ENCODE measurements at regions not wholly inside any gene's neighbourhood (a gene's known extent, or its start where the extent isn't known, plus 50 kb on each side); places are given as distances from the start of the nearest gene placed in this dataset.

DNA sequence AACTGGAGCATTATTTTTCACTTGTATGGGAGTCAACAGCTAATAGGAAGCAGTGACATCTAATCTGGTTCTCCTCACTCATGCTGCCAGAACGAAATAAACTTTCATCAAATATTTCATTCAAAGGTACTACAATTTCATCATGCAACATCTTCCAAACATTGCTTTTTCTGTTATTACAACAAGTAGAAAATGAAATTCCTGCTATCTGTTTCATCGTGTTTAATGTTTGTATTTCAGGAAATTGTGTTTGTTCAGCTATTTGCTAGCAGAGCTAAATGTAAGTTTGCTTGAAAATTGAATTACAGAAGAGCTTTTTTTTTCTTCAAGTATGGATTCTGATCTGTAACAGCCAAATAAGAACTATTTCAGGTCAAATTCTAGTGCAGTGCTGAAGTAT lies 90.1 kb downstream of the SLITRK6 start:
- Histone ChIP-seq H3F3A (ENCODE audit: low read length, unreplicated experiment) (no peaks in the 10 kb centered on the region), H3K27ac (ENCODE audit: low read length) (peak overlapping the region; percentile 41; the same call in 1 of the 2 replicates), H3K79me2 (ENCODE audit: low read length) (no peaks in the 10 kb centered on the region), H3K4me3 (ENCODE audit: low read length) (peak overlapping the region; percentile 9; the same call in 1 of the 2 replicates), H3K9ac (ENCODE audit: low read length) (no peak overlapping the region), H3K9me2 (replicated peaks; ENCODE audit: low read length) (no peaks in the 10 kb centered on the region), H4K20me1 (ENCODE audit: low read length) (no peaks in the 10 kb centered on the region), H3K4me1 (ENCODE audit: insufficient read depth, low read length) (peaks cover 14% of the 10 kb centered on the region), H3K36me3 (ENCODE audit: low read depth, low read length) (no peaks in the 10 kb centered on the region), H3K27me3 (ENCODE audit: low read length) (no peaks in the 10 kb centered on the region), H2AFZ (ENCODE audit: low read length) (peak overlapping the region; percentile 56; the same call in 1 of the 2 replicates), H3K9me3 (ENCODE audit: low read length) (no peaks in the 10 kb centered on the region), H3K4me2 (ENCODE audit: low read length) (peak overlapping the region; percentile 69)
- ChIA-PET POLR2A (ENCODE audit: unreplicated experiment) (interaction anchor here (0.5 to 0.7 kb wide), 3 partner anchors 24 to 122 kb away, joined by 4 to 5 read pairs (median 4); no protein-coding TSS in a partner anchor), CTCF (interaction anchor here (0.6 kb wide), 1 partner anchor 200 kb away, joined by 3 read pairs; no protein-coding TSS in a partner anchor)
- DNase-seq (peak; percentile 21), ATAC-seq (peak; percentile 61; the same call in 1 of the 2 replicates)
- TF ChIP-seq CTCF (conservative IDR thresholded peaks at IDR 0.05; ENCODE audit: low read depth, low read length) = no peak
- no TSS peak for BruUV-seq (replicated peaks)
- intact Hi-C loops (cut with micrococcal nuclease) = loop anchor here (1.0 to 5.0 kb wide), 4 partner anchors 16 to 207 kb away; partner anchors contain the start of gene SLITRK6

DNA sequence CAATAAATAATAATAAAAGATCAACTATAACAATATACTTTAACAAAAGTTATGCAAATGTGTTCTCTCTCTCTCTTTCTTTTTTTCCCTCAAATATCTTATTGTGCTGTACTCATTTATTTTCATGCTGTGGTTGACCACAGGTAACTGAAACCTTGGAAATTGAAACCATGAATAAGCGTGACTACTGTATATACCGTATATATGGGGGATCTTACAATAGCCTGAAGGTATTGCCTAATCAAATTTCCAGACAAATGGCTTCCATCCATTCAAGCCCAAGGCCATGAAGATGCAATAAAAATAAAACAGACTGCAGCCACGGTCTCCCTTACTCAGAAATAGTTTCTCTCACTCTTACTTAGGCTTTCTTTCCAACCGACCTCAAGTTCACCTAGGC lies 98.3 kb downstream of the SLITRK6 start:
- no peaks in the 10 kb centered on the region for H3K9me3 ChIP-seq (ENCODE audit: low read length)
- ChIA-PET CTCF (no interaction called here), POLR2A (ENCODE audit: unreplicated experiment) (no interaction called here)
- H3K27ac ChIP-seq (ENCODE audit: low read length) = peak overlapping the region; percentile 40; the same call in 1 of the 2 replicates
- H3F3A ChIP-seq (ENCODE audit: low read length, unreplicated experiment) = no peaks in the 10 kb centered on the region
- no peaks in the 10 kb centered on the region for H3K79me2 ChIP-seq (ENCODE audit: low read length)
- BruUV-seq (replicated peaks) = no TSS peak
- no peaks in the 10 kb centered on the region for H4K20me1 ChIP-seq (ENCODE audit: low read length)
- H3K9me2 ChIP-seq (replicated peaks; ENCODE audit: low read length) = no peaks in the 10 kb centered on the region
- TF ChIP-seq EZH2phosphoT487 (IDR thresholded peaks at IDR 0.05; ENCODE audit: borderline replicate concordance, low read length) (no peak), CTCF (conservative IDR thresholded peaks at IDR 0.05; ENCODE audit: low read depth, low read length) (no peak), EZH2 (IDR thresholded peaks at IDR 0.05; ENCODE audit: low read length, unreplicated experiment) (no peak)
- no peaks in the 10 kb centered on the region for H3K27me3 ChIP-seq (ENCODE audit: low read length)
- no peaks in the 10 kb centered on the region for H3K36me3 ChIP-seq (ENCODE audit: low read depth, low read length)
- H3K9ac ChIP-seq (ENCODE audit: low read length) = no peak overlapping the region
- intact Hi-C loops (cut with micrococcal nuclease) = no loop called here
- H2AFZ ChIP-seq (ENCODE audit: low read length) = peak overlapping the region; percentile 46
- peak; percentile 62 for DNase-seq
- H3K4me3 ChIP-seq (ENCODE audit: low read length) = no peak overlapping the region
- H3K4me2 ChIP-seq (ENCODE audit: low read length) = peak overlapping the region; percentile 30; the same call in 1 of the 2 replicates
- no peaks in the 10 kb centered on the region; the same call in 1 of the 2 replicates for H3K4me1 ChIP-seq (ENCODE audit: insufficient read depth, low read length)
- ATAC-seq = no peak

DNA sequence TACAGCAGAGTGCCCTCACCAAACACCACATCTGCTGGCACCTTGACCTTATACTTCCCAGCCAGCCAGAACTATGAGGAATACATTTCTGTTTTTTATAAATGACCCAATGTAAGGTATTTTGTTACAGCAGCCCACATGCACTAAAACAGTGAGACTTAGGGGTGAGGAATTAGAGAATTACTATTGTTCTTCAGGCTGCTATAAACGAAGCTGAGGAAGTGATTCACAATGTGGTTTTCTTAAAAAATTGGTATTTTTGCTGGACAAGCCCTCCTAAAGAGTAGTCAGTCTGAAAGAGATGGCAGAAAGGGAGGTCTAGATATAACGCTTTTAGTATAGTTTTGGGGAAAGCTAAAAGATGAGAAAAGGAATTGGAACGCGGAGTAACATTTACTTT lies 101.0 kb downstream of the SLITRK6 start:
- no peak overlapping the region for H3K4me2 ChIP-seq (ENCODE audit: low read length)
- ChIA-PET POLR2A (ENCODE audit: unreplicated experiment) (no interaction called here), CTCF (no interaction called here)
- no peaks in the 10 kb centered on the region for H3K9me3 ChIP-seq (ENCODE audit: low read length)
- no peak overlapping the region for H2AFZ ChIP-seq (ENCODE audit: low read length)
- no peaks in the 10 kb centered on the region for H3F3A ChIP-seq (ENCODE audit: low read length, unreplicated experiment)
- TF ChIP-seq EZH2 (IDR thresholded peaks at IDR 0.05; ENCODE audit: low read length, unreplicated experiment) (no peak), CTCF (conservative IDR thresholded peaks at IDR 0.05; ENCODE audit: low read depth, low read length) (no peak), EZH2phosphoT487 (IDR thresholded peaks at IDR 0.05; ENCODE audit: borderline replicate concordance, low read length) (no peak)
- no peak overlapping the region for H3K27ac ChIP-seq (ENCODE audit: low read length)
- intact Hi-C loops (cut with micrococcal nuclease) = no loop called here
- no peaks in the 10 kb centered on the region for H3K4me1 ChIP-seq (ENCODE audit: insufficient read depth, low read length)
- no peaks in the 10 kb centered on the region for H3K79me2 ChIP-seq (ENCODE audit: low read length)
- H4K20me1 ChIP-seq (ENCODE audit: low read length) = no peaks in the 10 kb centered on the region
- DNase-seq (no peak), ATAC-seq (no peak)
- no peaks in the 10 kb centered on the region for H3K9me2 ChIP-seq (replicated peaks; ENCODE audit: low read length)
- H3K36me3 ChIP-seq (ENCODE audit: low read depth, low read length) = no peaks in the 10 kb centered on the region
- BruUV-seq (replicated peaks) = no TSS peak
- H3K9ac ChIP-seq (ENCODE audit: low read length) = no peak overlapping the region
- no peak overlapping the region for H3K4me3 ChIP-seq (ENCODE audit: low read length)
- H3K27me3 ChIP-seq (ENCODE audit: low read length) = no peaks in the 10 kb centered on the region
